Glutamatergic neuron (in vitro differentiated cells): ENCODE measurements at regions not wholly inside any gene's neighbourhood (a gene's known extent, or its start where the extent isn't known, plus 50 kb on each side); places are given as distances from the start of the nearest gene placed in this dataset.
"Not testable (repeated sequence)": the region's sequence is repeated elsewhere in the genome, so short reads cannot be mapped to it uniquely, and the experiment has no call there.

ENCODE experiments used
- DNase-seq: peaks from one replicate; pipeline ENCODE4 v3.0.0; 2022
- H3K27ac Mint-ChIP-seq: one replicate; pipeline ENCODE4 v1.8.0; 2020; ENCODE audit warnings: mild to moderate bottlenecking, mixed read lengths, inconsistent platforms; ENCODE audit not compliant: unreplicated experiment
- H3K27me3 Mint-ChIP-seq: one replicate; pipeline ENCODE4 v1.8.0; 2020; ENCODE audit warnings: mild to moderate bottlenecking, moderate library complexity, mixed read lengths, inconsistent platforms; ENCODE audit not compliant: unreplicated experiment
- H3K36me3 Mint-ChIP-seq: one replicate; pipeline ENCODE4 v1.8.0; 2020; ENCODE audit warnings: mild to moderate bottlenecking, mixed read lengths, inconsistent platforms; ENCODE audit not compliant: unreplicated experiment
- H3K4me1 Mint-ChIP-seq: one replicate; pipeline ENCODE4 v1.8.0; 2020; ENCODE audit warnings: mild to moderate bottlenecking, low read depth, mixed read lengths, inconsistent platforms; ENCODE audit not compliant: unreplicated experiment
- H3K4me3 Mint-ChIP-seq: one replicate; pipeline ENCODE4 v1.8.0; 2020; ENCODE audit warnings: mild to moderate bottlenecking, mixed read lengths, inconsistent platforms; ENCODE audit not compliant: unreplicated experiment
- H3K9me3 Mint-ChIP-seq: one replicate; pipeline ENCODE4 v1.8.0; 2020; ENCODE audit warnings: mild to moderate bottlenecking, moderate library complexity, mixed read lengths, inconsistent platforms; ENCODE audit not compliant: unreplicated experiment
- CTCF ChIP-seq: fragments of 200-600 bp; sonication (generic); IDR thresholded peaks from one replicate; pipeline ENCODE4 v1.5.0; 2021; ENCODE audit not compliant: partially characterized antibody, unreplicated experiment

GRCh38 chr1:228796945-228797344 lies 61.7 kb downstream of the RHOU start:
- not testable (repeated sequence) for H3K9me3 Mint-ChIP-seq, H3K27me3 Mint-ChIP-seq, H3K4me3 Mint-ChIP-seq, H3K27ac Mint-ChIP-seq, H3K36me3 Mint-ChIP-seq, H3K4me1 Mint-ChIP-seq, DNase-seq

- Mint-ChIP-seq H3K27ac (no peak overlapping the region), H3K4me3 (no peak overlapping the region), H3K36me3 (no peaks in the 10 kb centered on the region), H3K27me3 (peaks cover 2% of the 10 kb centered on the region), H3K9me3 (no peaks in the 10 kb centered on the region), H3K4me1 (peaks cover 6% of the 10 kb centered on the region)
- TF ChIP-seq CTCF = no peak
- DNase-seq = no peak
These were observed 62.8 kb downstream of the RHOU start for GRCh38 chr1:228798035-228798434.

- Mint-ChIP-seq H3K9me3 (no peaks in the 10 kb centered on the region), H3K4me3 (no peak overlapping the region), H3K36me3 (no peaks in the 10 kb centered on the region), H3K4me1 (peaks cover 7% of the 10 kb centered on the region), H3K27ac (no peak overlapping the region), H3K27me3 (peaks cover 2% of the 10 kb centered on the region)
- no peak for DNase-seq
- no peak for TF ChIP-seq CTCF
These were observed 63.3 kb downstream of the RHOU start for GRCh38 chr1:228798548-228798947.

GRCh38 chr1:228799924-228800323 lies 64.6 kb downstream of the RHOU start:
- no peak for DNase-seq

GRCh38 chr1:228801068-228801467 lies 65.8 kb downstream of the RHOU start:
- Mint-ChIP-seq H3K36me3 (no peaks in the 10 kb centered on the region), H3K27ac (no peak overlapping the region), H3K9me3 (peaks cover 2% of the 10 kb centered on the region), H3K27me3 (peaks cover 2% of the 10 kb centered on the region), H3K4me3 (no peak overlapping the region), H3K4me1 (peaks cover 21% of the 10 kb centered on the region)
- no peak for TF ChIP-seq CTCF
- no peak for DNase-seq

More at GRCh38 chr1:228799924-228800323, 64.6 kb downstream of the RHOU start:
- H3K4me3 Mint-ChIP-seq = no peak overlapping the region
- H3K27ac Mint-ChIP-seq = no peak overlapping the region
- no peaks in the 10 kb centered on the region for H3K36me3 Mint-ChIP-seq
- peaks cover 2% of the 10 kb centered on the region for H3K27me3 Mint-ChIP-seq
- no peak for TF ChIP-seq CTCF
- no peaks in the 10 kb centered on the region for H3K9me3 Mint-ChIP-seq
- H3K4me1 Mint-ChIP-seq = peaks cover 13% of the 10 kb centered on the region
